OCI-LY1 (cell line): ENCODE measurements at regions not wholly inside any gene's neighbourhood (a gene's known extent, or its start where the extent isn't known, plus 50 kb on each side); places are given as distances from the start of the nearest gene placed in this dataset.

Experiments
- CTCF ChIP-seq: fragments of 200-600 bp; sonication (generic), shearing (Covaris generic); IDR thresholded peaks from 2 replicates; pipeline ENCODE4 v1.5.1; 2017; ENCODE audit warnings: mild to moderate bottlenecking, antibody characterized with exemption, low read length, moderate library complexity, mixed read lengths
- EZH2 ChIP-seq: fragments of 200-600 bp; sonication (generic), shearing (Covaris generic); IDR thresholded peaks from 2 replicates; pipeline ENCODE4 v1.8.0; 2017; ENCODE audit warnings: borderline replicate concordance, mixed run types, mild to moderate bottlenecking, antibody characterized with exemption, low read length, moderate library complexity, mixed read lengths

DNA sequence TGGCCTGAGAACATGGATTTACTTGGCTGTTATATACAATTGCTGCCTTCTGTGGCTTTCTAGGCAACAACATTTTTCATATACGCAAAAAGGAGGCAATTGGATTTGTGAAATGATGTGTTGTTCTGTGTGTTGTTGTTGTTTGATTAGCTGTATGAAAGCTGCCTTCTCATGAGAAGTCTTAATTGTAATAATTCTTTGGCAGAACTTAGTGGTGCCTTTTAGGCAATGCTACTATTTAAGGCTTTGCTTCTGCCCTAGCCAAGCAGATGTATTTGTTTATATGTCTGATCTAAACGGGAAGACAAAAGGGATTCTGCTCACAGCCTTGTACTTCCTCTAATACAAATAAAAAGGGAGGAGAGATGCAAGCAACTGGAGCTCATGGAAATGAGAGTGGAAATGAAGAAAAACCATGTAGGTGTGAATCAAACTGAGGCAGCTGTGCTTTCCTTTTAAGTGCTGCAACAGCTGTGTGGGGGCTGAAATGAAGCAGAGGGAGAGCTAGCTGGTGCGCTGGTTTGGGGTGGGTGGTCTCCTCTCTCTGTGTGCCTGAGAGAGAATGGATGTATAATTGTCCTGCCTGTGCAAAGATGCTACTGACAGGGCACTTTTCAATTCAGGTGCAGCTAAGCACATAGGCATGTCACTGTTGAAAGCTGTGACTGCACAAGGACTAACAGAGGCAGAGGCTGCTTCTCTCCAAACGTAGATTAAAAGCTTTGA, 386.9 kb upstream of the MAN1A1 start:
- TF ChIP-seq CTCF (no peak), EZH2 (no peak)
